ENCODE measurements at regions not wholly inside any gene's neighbourhood (a gene's known extent, or its start where the extent isn't known, plus 50 kb on each side); places are given as distances from the start of the nearest gene placed in this dataset.

DNA sequence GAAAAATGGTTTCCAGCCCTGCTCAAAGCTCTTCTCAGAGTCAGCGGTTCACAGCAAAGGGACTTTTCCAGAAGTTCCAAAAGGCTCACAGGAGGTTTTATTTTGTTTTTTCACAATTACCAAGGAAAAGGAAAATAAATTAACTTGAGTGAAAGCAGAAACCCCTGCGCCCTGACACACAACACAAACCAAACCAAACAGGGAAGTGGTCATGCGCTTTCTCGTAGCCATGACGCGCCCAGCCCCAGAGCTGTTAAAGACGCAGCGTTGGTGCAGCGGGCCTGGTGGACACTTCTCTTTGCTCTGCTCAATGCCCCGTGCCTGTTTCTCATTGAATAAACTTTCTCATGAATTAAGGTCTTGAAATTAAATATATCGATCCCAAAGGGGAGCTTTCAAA is 134.4 kb upstream of the LYZL2 start:
- TF ChIP-seq CTCF (IDR thresholded peaks at IDR 0.05) (no peak), POLR2A (IDR thresholded peaks at IDR 0.05) (no peak)
